Posterior cingulate gyrus (tissue), 11 donors: ENCODE measurements at regions not wholly inside any gene's neighbourhood (a gene's known extent, or its start where the extent isn't known, plus 50 kb on each side); places are given as distances from the start of the nearest gene placed in this dataset.

Experiments
- DNase-seq, 10 donors: peaks; one replicate each; pipeline versions ENCODE4 v3.0.0 to v3.0.0-alpha.2; 2020 to 2021; ENCODE audit warnings: mixed read lengths in 3 of 10
- intact Hi-C: fragments of 100-400 bp; cut with DNase I; formaldehyde crosslinking; loops from one replicate; pipeline ENCODE4 v1.15.1; 2023

GRCh38 chr1:228866468-228866867 is 131.2 kb downstream of the RHOU start:
- peak in 1 of 10 donors; percentile 63 for DNase-seq
- intact Hi-C loops, result no loop called here

GRCh38 chr1:228867108-228867950 is 132.1 kb downstream of the RHOU start:
- DNase-seq, result peak in 3 of 10 donors; percentile 43 to 89 (median 55)
- intact Hi-C loops, result no loop called here

DNA sequence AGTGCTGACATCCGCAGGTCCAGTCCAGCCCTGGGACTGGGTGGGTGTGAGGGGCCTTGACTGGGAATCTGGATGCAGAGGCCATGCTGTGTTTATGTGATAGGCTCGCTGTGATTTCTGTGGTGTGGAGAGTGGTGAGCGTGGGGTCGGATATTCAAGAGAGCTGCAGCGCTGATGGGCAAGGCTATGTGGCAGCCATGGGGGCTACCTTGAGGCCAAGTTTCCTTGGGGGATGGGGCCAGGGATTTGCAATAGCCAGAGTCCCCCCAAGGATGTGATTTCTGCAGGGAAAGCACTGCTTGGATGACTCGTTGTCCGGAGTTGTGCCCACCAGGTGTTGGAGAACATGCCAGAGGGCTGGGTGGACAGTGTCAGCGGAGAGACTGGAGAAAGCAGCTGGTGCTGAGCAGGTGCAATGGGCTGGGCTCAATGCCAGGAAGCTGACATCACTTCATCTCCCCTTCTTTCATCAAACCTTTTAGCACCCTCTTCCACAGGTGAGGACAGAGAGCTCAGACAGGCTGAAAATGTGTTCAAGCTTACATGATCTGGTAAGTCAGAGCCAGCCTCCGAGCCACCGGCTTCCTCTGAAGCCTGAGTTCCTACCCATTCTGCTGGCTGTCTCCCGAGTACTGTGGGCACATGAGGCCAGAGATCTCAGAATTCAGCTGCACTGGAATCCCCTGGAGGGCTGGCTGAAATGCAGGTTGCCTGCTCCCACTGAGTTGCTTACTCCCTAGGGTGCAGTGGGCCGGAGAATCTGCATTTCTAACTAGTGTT is 132.9 kb downstream of the RHOU start:
- intact Hi-C loops, result no loop called here
- DNase-seq, result peak in 1 of 10 donors; percentile 77

DNA sequence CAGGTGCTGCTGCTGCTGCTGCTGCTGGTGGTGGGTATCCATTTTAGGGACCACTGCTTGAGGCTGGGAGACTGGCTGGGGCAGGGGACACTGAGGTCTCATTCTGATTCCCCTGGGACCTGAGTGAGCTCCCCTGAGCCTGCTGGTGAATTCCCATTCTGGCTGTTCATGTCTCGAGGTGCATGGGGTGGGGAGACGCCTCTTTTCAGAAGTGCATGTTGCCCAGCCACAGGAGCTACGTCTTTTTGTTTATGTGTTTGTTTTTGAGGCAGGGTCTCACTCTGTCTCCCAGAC is 133.4 kb downstream of the RHOU start:
- intact Hi-C loops, result no loop called here
- DNase-seq, result no peak

- peak in 2 of 10 donors; percentile 57 to 76 for DNase-seq
- intact Hi-C loops, result no loop called here
These were observed 134.1 kb downstream of the RHOU start for GRCh38 chr1:228869312-228869824.

GRCh38 chr1:228870041-228870713 is 134.9 kb downstream of the RHOU start:
- intact Hi-C loops, result no loop called here
- no peak for DNase-seq

DNA sequence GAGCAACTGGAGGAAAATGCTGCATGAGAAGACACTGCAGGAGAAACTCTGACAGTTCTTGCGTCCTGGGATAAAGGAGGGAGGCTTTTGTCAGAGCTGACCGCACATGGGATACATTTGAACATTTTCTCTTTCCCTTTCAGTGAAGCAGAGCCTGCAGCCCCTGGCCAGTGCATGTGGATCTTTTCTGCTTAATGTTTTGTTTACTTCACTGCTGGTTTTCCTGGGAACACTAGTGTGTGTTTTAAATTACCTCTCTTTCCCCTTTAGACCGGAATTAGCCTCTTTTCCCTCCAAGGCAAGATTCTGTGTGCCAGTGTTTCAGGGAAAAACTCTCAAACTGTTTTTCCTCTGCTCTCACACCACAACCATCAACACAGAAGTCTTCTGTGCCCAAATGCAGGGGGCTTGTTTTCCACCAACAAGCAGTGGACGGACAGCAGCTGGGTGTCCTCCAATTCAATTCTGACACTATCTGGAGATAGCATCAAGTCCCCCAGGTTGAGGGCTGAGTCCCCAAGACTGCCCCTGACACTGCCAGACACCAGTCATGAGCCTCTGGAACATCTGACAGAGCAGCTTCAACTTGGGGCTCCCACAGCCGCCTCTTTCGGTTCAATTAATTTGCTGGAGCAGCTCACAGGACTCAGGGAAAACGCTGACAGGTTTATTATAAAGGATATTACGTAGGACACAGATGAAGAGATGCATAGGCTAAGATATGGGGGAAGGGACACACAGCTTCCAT is 136.2 kb downstream of the RHOU start:
- intact Hi-C loops, result no loop called here
- DNase-seq, result no peak

GRCh38 chr1:228872080-228872479 is 136.8 kb downstream of the RHOU start:
- no peak for DNase-seq
- intact Hi-C loops, result no loop called here

GRCh38 chr1:228873709-228874108 is 138.4 kb downstream of the RHOU start:
- intact Hi-C loops, result no loop called here
- DNase-seq, result no peak

DNA sequence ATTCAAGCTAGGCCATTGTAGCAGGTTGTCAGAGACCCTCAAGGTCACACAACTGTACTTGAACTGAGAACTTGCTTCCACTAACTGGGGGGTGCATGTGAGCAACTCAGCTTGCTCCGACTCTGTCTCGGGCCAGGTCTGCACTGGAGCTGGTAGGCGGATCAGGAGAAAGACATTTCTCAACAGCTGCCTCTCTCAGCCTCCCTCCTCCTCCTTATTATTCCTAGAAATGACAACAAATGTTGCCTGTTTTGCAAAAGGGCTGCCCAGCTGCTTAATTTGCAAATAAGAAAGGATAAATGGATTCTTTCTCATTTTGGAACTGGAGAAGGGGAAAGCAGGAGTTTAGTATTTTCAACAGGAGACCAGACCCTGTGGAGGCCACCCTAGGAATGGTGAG is 140.5 kb downstream of the RHOU start:
- intact Hi-C loops, result no loop called here

DNA sequence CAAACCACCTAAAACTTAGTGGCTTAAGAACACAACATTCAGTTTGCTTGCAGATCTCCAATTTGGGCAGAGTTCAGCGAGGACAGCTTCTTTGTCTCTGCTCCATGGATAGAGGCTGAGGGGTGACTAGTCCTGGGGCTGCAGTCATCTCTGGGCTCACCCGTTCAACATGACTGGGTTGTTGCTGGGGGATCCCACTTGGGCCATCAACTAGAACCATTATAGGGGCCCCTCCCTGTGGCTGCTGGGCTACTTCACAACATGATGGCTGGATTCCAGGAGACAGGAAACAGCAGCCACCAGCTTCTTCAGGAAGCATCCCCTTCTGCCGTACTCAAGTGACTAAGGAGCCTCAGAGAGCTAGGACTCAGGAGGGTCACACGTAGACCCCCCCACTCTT is 140.9 kb downstream of the RHOU start:
- no peak for DNase-seq
- intact Hi-C loops, result no loop called here

More for the DNA sequence above, 140.5 kb downstream of the RHOU start:
- DNase-seq, result no peak

- no peak for DNase-seq
- intact Hi-C loops, result no loop called here
These were observed 143.9 kb downstream of the RHOU start for GRCh38 chr1:228879164-228879563.

DNA sequence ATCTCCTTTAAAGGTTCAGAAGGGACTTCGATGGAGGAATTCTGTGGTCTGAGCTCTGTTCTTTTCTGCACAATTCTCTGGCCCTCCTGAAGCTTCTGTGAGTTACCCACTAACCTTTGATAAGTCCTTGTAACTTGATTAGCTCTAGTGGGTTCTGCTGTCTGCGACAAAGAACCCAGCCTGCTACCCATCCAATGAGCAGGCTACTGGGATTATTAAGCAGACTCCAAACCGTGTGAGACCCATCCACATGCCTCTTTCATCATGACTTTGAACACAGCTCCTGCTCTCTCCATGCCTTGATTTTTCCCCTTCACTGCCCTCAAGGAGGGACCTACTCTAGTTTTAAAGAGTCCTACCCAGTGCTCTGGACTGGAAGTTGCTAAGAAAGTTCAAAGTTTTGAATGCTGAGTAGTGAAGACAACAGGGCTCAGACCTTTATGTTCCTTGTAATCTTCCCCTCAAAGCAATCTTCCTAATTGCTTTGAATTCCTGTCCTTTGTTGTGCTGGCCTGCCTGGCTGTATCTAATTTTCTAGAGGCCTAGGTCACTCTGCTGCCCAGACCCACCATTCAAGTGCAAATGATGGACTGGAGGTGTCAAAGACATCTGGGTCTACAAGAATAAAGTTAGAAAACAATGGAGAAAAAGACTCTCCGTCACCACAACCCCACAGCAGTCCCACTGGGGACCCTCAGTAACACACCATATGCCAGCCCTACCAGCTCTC is 146.9 kb downstream of the RHOU start:
- intact Hi-C loops, result no loop called here

GRCh38 chr1:228882771-228883450 is 147.6 kb downstream of the RHOU start:
- no peak for DNase-seq
- intact Hi-C loops, result no loop called here

More for the DNA sequence above, 146.9 kb downstream of the RHOU start:
- no peak for DNase-seq

- intact Hi-C loops, result no loop called here
- no peak for DNase-seq
These were observed 148.3 kb downstream of the RHOU start for GRCh38 chr1:228883535-228883934.

GRCh38 chr1:228884196-228884595 is 148.9 kb downstream of the RHOU start:
- DNase-seq, result no peak

DNA sequence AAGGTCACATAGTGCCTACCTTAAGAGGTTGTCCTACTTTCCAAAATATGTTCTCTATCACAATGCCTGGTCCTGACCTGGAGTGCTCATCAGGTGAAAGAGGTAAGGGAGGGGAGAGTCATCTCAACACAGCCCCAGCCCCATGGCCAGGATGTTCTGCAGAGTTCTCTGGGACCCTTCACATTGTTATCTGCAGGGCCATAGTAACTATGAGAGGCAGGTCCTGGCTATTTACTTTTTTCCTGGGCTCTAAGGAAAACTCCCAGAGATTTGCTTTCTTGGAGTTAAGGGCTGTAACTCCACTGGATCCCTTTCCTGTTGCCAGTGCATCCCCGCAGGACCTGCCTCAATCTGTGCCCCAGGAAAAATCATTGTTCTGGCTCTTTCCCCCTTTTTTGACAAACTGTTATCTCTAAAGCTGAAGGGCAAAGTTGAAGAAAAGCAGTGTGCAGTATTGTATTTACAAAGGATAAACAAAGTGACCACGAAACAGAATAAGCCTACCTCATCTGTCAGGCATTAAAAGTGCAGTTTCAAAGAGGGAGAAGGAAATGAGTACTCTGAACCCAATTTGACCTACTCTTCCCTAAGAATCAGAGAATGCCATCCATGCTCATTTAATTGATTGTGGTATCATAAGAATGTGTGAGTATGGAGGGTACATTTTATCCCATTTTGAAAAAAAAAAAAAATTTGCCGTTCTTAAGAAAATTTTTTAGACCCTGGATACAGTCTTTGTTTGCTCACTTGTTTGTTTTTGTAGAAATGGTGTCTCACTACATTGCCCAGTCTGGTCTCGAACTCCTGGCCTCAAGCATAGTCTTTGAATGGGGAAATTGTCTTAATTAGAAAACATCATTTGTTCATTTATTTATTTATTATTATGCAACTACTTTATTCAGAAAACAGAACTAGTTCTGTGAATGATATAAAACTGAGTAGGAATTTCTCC is 149.6 kb downstream of the RHOU start:
- intact Hi-C loops, result no loop called here
- no peak for DNase-seq

More at GRCh38 chr1:228884196-228884595, 148.9 kb downstream of the RHOU start:
- intact Hi-C loops, result no loop called here

DNA sequence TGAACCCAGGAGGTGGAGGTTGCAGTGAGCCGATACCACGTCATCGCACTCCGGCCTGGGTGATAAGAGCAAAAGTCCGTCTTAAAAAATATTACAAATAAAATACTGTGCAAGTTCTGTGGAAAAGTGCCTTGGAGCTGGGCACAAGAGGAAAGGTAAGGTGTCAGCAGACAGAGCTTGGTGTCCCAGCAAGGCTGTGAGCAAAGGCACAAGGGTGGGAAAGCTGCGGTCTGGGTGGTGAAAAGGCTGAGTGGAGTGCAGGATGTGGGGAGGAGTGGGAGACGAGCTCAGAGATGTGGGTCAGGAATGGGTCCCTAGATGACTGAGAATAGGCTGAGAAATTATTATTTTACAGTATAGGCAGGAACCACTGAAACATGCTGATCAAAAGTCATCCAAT is 150.6 kb downstream of the RHOU start:
- no peak for DNase-seq
- intact Hi-C loops, result no loop called here
